K562 (cell line): ENCODE measurements at regions not wholly inside any gene's neighbourhood (a gene's known extent, or its start where the extent isn't known, plus 50 kb on each side); places are given as distances from the start of the nearest gene placed in this dataset.

Experiments used
- DDX20 ChIP-seq: fragments of 450-650 bp; IDR thresholded peaks from 2 replicates; pipeline ENCODE4 v1.6.1; 2016; ENCODE audit warnings: missing genetic modification characterization, low read depth, mild to moderate bottlenecking, missing compliant biosample characterization, moderate library complexity
- POLR2A ChIP-seq: fragments of 450-650 bp; conservative IDR thresholded peaks from 2 replicates; pipeline ENCODE4 v1.6.1; 2016
- POLR2G ChIP-seq: fragments of 200-400 bp; formaldehyde crosslinking; IDR thresholded peaks from 2 replicates; pipeline ENCODE4 v1.6.1; 2017; ENCODE audit warnings: low read depth, mild to moderate bottlenecking, antibody characterized with exemption, low read length, moderate library complexity

DNA sequence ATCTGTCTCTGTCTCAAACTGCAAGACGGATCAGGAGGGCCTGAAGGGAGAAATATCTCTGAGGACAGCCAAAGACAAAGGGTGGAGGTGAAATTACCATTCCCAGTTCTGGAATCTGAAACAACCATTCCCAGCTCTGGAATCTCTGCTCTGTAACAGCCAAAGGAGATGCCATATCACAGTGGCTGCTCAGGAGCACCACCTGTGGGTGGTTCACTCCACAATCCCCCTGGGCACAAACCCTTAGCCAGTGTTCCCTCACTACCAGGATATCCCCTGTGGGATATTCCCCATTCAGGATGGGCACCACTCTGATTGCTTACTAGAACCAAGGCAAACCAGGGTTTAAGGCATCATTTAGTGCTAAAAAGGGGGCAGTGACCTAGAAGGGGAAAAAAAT lies 199.0 kb downstream of the HTR7 start:
- TF ChIP-seq POLR2A (no peak), POLR2G (no peak), DDX20 (tag) (no peak)
